Thoracic aorta (tissue), 2 donors: ENCODE measurements at regions not wholly inside any gene's neighbourhood (a gene's known extent, or its start where the extent isn't known, plus 50 kb on each side); places are given as distances from the start of the nearest gene placed in this dataset.
"Not testable (repeated sequence)": the region's sequence is repeated elsewhere in the genome, so short reads cannot be mapped to it uniquely, and the experiment has no call there.

Source experiments
- ATAC-seq: fragments of 150-250 bp; one replicate; pipeline ENCODE4 v1.8.0; 2017; ENCODE audit warnings: low read depth; ENCODE audit not compliant: insufficient number of reproducible peaks, low FRiP score
- DNase-seq: peaks from one replicate; pipeline ENCODE4 v3.0.0-alpha.2; 2020; ENCODE audit warnings: low spot score
- H3K27ac ChIP-seq, 2 donors: fragments of 200-600 bp; sonication (generic); 1 replicate in 1 of 2; 2 replicates in 1 of 2; pipeline ENCODE4 v1.5.1; 2016; ENCODE audit warnings: mild to moderate bottlenecking in 2 of 2, moderate library complexity in 2 of 2
- H3K27me3 ChIP-seq: fragments of 200-600 bp; sonication (generic); replicated peaks from 2 replicates; pipeline ENCODE4 v1.6.0; 2016; ENCODE audit warnings: mild to moderate bottlenecking; ENCODE audit not compliant: insufficient read depth
- H3K36me3 ChIP-seq: fragments of 200-600 bp; sonication (generic); one replicate; pipeline ENCODE4 v1.5.1; 2016
- H3K4me1 ChIP-seq, 2 donors: fragments of 200-600 bp; sonication (generic); 1 replicate in 1 of 2; 2 replicates in 1 of 2; pipeline versions ENCODE4 v1.5.1 to v1.6.0; 2016; ENCODE audit warnings: low read depth in 2 of 2, mild to moderate bottlenecking in 1 of 2; ENCODE audit not compliant: control insufficient read depth in 1 of 2
- H3K4me3 ChIP-seq: fragments of 200-600 bp; sonication (generic); 2 replicates; pipeline ENCODE4 v1.5.1; 2016; ENCODE audit warnings: mild to moderate bottlenecking
- H3K9me3 ChIP-seq: fragments of 200-600 bp; sonication (generic); 2 replicates; pipeline ENCODE4 v1.5.1; 2016
- CTCF ChIP-seq: fragments of 200-600 bp; sonication (generic); IDR thresholded peaks from one replicate; pipeline ENCODE4 v1.5.1; 2019; ENCODE audit warnings: antibody characterized with exemption

DNA sequence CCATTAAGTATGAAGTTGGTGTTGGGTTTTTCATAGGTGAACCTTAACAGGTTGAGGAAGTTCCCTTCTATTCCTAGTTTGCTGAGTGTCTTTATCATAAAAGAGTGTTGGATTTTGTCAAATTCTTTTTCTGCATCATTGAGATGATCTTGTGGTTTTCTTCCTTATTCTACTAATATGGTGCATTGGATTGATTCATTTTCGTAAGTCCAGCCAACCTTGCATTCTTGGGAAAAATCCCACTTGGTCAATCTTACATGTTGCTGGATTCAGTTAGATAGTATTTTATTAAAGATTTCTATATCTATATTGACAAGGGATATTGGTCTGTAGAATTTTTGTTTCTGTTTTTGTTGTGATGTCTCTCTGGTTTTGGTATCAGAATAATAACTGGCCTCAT, 83.7 kb upstream of the C15orf39 start:
- Histone ChIP-seq H3K36me3 (peaks cover 3% of the 10 kb centered on the region), H3K4me3 (no peak overlapping the region), H3K27me3 (no peaks in the 10 kb centered on the region), H3K4me1 (no peaks in the 10 kb centered on the region), H3K27ac (no peak overlapping the region), H3K9me3 (no peaks in the 10 kb centered on the region)
- DNase-seq (no peak), ATAC-seq (no peak)
- TF ChIP-seq CTCF = no peak

DNA sequence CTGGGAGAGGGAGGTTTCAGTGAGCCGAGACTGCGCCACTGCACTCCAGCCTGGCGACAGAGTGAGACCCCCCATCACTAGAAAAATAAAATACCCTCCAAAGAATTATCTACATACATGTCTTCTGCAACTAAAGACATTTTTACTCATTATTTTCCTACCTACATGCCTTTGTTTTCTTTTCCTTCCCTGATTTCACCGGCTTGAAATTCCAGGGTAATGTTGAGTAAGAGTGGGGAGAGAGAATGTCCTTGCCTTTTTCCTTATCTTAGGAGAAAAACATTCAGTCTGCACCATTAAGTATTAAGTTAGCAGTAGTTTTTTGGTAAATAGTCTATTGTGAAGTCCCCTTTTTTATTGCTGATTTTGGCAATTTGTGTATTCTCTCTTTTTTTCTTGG, 82.4 kb upstream of the C15orf39 start:
- DNase-seq, ATAC-seq, H3K27ac ChIP-seq, H3K4me3 ChIP-seq, H3K9me3 ChIP-seq, H3K36me3 ChIP-seq, H3K27me3 ChIP-seq, H3K4me1 ChIP-seq: not testable (repeated sequence)

DNA sequence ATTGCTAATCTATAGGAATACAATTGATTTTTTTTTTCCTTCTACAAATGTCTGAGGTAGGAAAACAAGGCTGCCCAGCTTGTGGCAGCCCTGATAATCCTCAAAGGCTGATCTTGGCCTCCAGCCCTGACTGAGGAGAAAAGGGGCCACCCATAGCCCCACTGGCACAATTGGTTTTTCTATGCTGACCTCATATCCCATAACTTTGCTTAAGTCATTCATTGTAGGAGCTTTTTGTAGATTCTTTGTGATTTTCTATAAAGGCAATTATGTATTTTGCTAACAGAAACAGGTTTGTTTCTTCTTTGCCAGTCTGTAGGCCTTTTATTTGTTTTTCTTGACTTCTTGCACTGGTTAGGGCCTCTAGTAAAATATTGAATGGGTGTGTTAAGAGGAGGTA, 80.2 kb upstream of the C15orf39 start:
- no peak overlapping the region for H3K27ac ChIP-seq
- H3K4me1 ChIP-seq = no peaks in the 10 kb centered on the region
- no peaks in the 10 kb centered on the region for H3K36me3 ChIP-seq
- no peaks in the 10 kb centered on the region for H3K27me3 ChIP-seq
- ATAC-seq = no peak
- TF ChIP-seq CTCF = no peak
- DNase-seq = no peak
- no peaks in the 10 kb centered on the region for H3K9me3 ChIP-seq
- no peak overlapping the region for H3K4me3 ChIP-seq

DNA sequence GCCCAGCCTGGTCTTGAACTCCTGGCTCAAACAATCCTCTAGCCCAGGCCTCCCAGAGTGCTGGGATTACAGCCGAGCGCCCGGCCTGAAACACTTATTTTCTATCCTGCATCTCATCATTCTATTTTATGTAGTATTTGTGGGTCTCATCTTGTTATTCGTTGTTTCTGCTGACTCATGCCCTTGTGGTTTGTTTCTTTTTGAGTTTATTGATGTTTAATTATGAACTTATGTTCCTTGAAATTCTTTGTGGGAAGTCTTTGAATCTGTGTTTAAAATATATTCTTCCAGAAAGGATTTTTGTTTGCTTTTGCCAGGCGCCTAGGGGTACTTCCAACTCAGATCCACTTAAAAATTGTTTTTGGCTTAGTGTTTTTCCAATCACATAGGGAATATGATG, 78.3 kb upstream of the C15orf39 start:
- no peaks in the 10 kb centered on the region for H3K4me1 ChIP-seq
- H3K27me3 ChIP-seq = no peaks in the 10 kb centered on the region
- H3K27ac ChIP-seq = no peak overlapping the region
- no peak for TF ChIP-seq CTCF
- H3K4me3 ChIP-seq = no peak overlapping the region
- ATAC-seq (no peak), DNase-seq (no peak)
- H3K9me3 ChIP-seq = no peaks in the 10 kb centered on the region
- H3K36me3 ChIP-seq = no peaks in the 10 kb centered on the region

DNA sequence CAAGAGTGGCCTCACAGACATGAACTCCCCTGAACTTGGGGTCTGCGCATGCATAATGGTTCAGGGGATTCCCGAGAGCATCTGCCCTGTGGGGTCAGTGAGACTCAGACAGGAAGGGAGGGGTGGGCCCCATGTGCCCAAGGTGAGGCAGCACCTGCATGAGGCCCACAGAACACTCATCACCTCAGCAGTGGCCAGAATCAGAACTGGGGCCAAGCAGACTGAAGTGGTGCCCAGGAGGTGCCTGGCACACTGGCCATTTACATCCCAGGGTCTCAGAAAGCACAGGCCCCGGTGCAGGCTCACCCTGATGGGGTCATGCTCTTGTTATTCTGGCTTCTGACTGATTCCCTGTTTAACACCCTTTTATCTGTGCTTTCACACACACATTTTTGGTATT, 77.4 kb upstream of the C15orf39 start:
- not testable (repeated sequence) for DNase-seq, H3K27ac ChIP-seq, ATAC-seq, H3K36me3 ChIP-seq, H3K27me3 ChIP-seq, H3K4me1 ChIP-seq, H3K4me3 ChIP-seq, H3K9me3 ChIP-seq

DNA sequence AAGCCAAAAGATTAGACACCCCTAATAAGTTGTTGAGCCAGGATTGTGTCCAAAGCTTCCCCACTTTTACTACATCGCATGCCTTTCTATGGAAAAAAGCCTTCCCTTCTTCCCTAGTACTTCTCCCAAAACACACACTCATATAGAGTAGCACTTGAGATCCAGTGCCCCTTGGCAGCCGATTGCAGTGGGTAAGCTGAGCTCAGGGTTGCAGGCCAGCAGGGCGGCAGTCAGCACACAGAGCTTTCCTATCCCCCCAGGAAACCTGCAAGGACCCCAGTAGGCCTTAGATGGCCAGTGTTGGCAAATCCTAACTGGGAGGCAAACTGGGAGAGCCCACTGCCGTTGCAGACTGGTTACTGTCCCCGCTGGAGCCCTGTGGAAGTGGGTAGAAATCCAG, 75.7 kb upstream of the C15orf39 start:
- DNase-seq (no peak), ATAC-seq (no peak)
- TF ChIP-seq CTCF = no peak
- no peaks in the 10 kb centered on the region for H3K9me3 ChIP-seq
- H3K27ac ChIP-seq = no peak overlapping the region
- no peak overlapping the region for H3K4me3 ChIP-seq
- H3K27me3 ChIP-seq = no peaks in the 10 kb centered on the region
- no peaks in the 10 kb centered on the region for H3K36me3 ChIP-seq
- no peaks in the 10 kb centered on the region for H3K4me1 ChIP-seq
